ENCODE measurements at regions not wholly inside any gene's neighbourhood (a gene's known extent, or its start where the extent isn't known, plus 50 kb on each side); places are given as distances from the start of the nearest gene placed in this dataset.

GRCh38 chr4:55749666-55750065 lies 69.9 kb upstream of the EXOC1L start:
- no peak for DNase-seq (ENCODE audit: low read depth, low spot score)
- no peak overlapping the region for H3K4me3 ChIP-seq (ENCODE audit: low read length)

GRCh38 chr4:55752810-55753209 lies 66.8 kb upstream of the EXOC1L start:
- DNase-seq (ENCODE audit: low read depth, low spot score): no peak

GRCh38 chr4:55753856-55754255 lies 65.7 kb upstream of the EXOC1L start:
- no peak overlapping the region for H3K4me3 ChIP-seq (ENCODE audit: low read length)
- no peak for DNase-seq (ENCODE audit: low read depth, low spot score)

More at GRCh38 chr4:55752810-55753209, 66.8 kb upstream of the EXOC1L start:
- no peak overlapping the region for H3K4me3 ChIP-seq (ENCODE audit: low read length)

- no peak overlapping the region for H3K4me3 ChIP-seq (ENCODE audit: low read length)
- no peak for DNase-seq (ENCODE audit: low read depth, low spot score)
Measured at GRCh38 chr4:55754754-55755350, 64.7 kb upstream of the EXOC1L start.

GRCh38 chr4:55756208-55756607 lies 63.4 kb upstream of the EXOC1L start:
- no peak overlapping the region for H3K4me3 ChIP-seq (ENCODE audit: low read length)
- no peak for DNase-seq (ENCODE audit: low read depth, low spot score)

GRCh38 chr4:55757356-55757952 lies 62.1 kb upstream of the EXOC1L start:
- no peak overlapping the region for H3K4me3 ChIP-seq (ENCODE audit: low read length)
- DNase-seq (ENCODE audit: low read depth, low spot score): no peak

- no peak overlapping the region for H3K4me3 ChIP-seq (ENCODE audit: low read length)
- no peak for DNase-seq (ENCODE audit: low read depth, low spot score)
Measured at GRCh38 chr4:55758066-55758465, 61.5 kb upstream of the EXOC1L start.

- DNase-seq (ENCODE audit: low read depth, low spot score): no peak
- H3K4me3 ChIP-seq (ENCODE audit: low read length): no peak overlapping the region
Measured at GRCh38 chr4:55758570-55758969, 61.0 kb upstream of the EXOC1L start.

GRCh38 chr4:55762819-55763218 lies 56.8 kb upstream of the EXOC1L start:
- DNase-seq (ENCODE audit: low read depth, low spot score): no peak
- H3K4me3 ChIP-seq (ENCODE audit: low read length): no peak overlapping the region

- DNase-seq (ENCODE audit: low read depth, low spot score): no peak
- no peak overlapping the region for H3K4me3 ChIP-seq (ENCODE audit: low read length)
Measured at GRCh38 chr4:55763996-55764395, 55.6 kb upstream of the EXOC1L start.

- H3K4me3 ChIP-seq (ENCODE audit: low read length): no peak overlapping the region
- DNase-seq (ENCODE audit: low read depth, low spot score): no peak
Measured at GRCh38 chr4:55765070-55765469, 54.5 kb upstream of the EXOC1L start.

- no peak overlapping the region for H3K4me3 ChIP-seq (ENCODE audit: low read length)
- no peak for DNase-seq (ENCODE audit: low read depth, low spot score)
Measured at GRCh38 chr4:55768291-55768690, 51.3 kb upstream of the EXOC1L start.

Measured in Jurkat, Clone E6-1 (cell line).